ENCODE measurements at regions not wholly inside any gene's neighbourhood (a gene's known extent, or its start where the extent isn't known, plus 50 kb on each side); places are given as distances from the start of the nearest gene placed in this dataset.
"Not testable (repeated sequence)": the region's sequence is repeated elsewhere in the genome, so short reads cannot be mapped to it uniquely, and the experiment has no call there.

- H4K20me1 ChIP-seq: no peaks in the 10 kb centered on the region
- no peaks in the 10 kb centered on the region for H3K27me3 ChIP-seq
- peaks cover 10 to 19% (median 17%) of the 10 kb centered on the region in 10 experiments; a peak in 18 of 20 replicates for H3K4me1 ChIP-seq
- no peak for TF ChIP-seq Cebpa-rat (IDR thresholded peaks at IDR 0.05)
- no peak overlapping the region for H3K9ac ChIP-seq
- peak overlapping the region in 3 of 11 experiments; percentile 8 to 12 (median 12); a peak in 3 of 22 replicates for H3K4me2 ChIP-seq
- H3K27ac ChIP-seq: no peak overlapping the region
- no peak overlapping the region for H3K4me3 ChIP-seq
- no peaks in the 10 kb centered on the region for H3K36me3 ChIP-seq
- peaks cover 0 to 17% (median 7%) of the 10 kb centered on the region in 11 experiments; a peak in 13 of 22 replicates for H3K9me3 ChIP-seq (replicated peaks in 1 of 11)
These were observed 154.0 kb downstream of the LY86 start for GRCh38 chr6:6742535-6742934.

- Histone ChIP-seq H3K27me3 (no peaks in the 10 kb centered on the region), H4K20me1 (no peaks in the 10 kb centered on the region), H3K4me3 (no peak overlapping the region), H3K4me2 (no peak overlapping the region), H3K36me3 (no peaks in the 10 kb centered on the region), H3K27ac (no peak overlapping the region), H3K9ac (no peak overlapping the region), H3K4me1 (peaks cover 10 to 33% (median 18%) of the 10 kb centered on the region in 10 experiments; a peak in 19 of 20 replicates), H3K9me3 (replicated peaks in 1 of 11) (peaks cover 0 to 17% (median 7%) of the 10 kb centered on the region in 11 experiments; a peak in 13 of 22 replicates)
- TF ChIP-seq Cebpa-rat (IDR thresholded peaks at IDR 0.05): no peak
These were observed 156.0 kb downstream of the LY86 start for GRCh38 chr6:6744551-6744950.

GRCh38 chr6:6745637-6746332 lies 157.3 kb downstream of the LY86 start:
- not testable (repeated sequence) for H3K27me3 ChIP-seq, H3K4me2 ChIP-seq, H3K4me3 ChIP-seq, H3K9ac ChIP-seq, H3K36me3 ChIP-seq, H4K20me1 ChIP-seq, H3K27ac ChIP-seq
- H3K4me1 ChIP-seq: peaks cover 14 to 40% (median 29%) of the 10 kb centered on the region in 10 experiments
- peaks cover 0 to 17% (median 7%) of the 10 kb centered on the region in 11 experiments; a peak in 13 of 22 replicates for H3K9me3 ChIP-seq (replicated peaks in 1 of 11)

- no peaks in the 10 kb centered on the region for H3K27me3 ChIP-seq
- H3K9me3 ChIP-seq (replicated peaks in 1 of 11): peaks cover 0 to 17% (median 7%) of the 10 kb centered on the region in 11 experiments; a peak in 13 of 22 replicates
- no peak overlapping the region for H3K4me3 ChIP-seq
- H3K4me2 ChIP-seq: peak overlapping the region in 8 of 11 experiments; percentile 0 to 42 (median 14); a peak in 7 of 22 replicates
- peaks cover 20 to 46% (median 36%) of the 10 kb centered on the region in 10 experiments for H3K4me1 ChIP-seq
- no peak overlapping the region for H3K27ac ChIP-seq
- no peaks in the 10 kb centered on the region for H4K20me1 ChIP-seq
- no peak overlapping the region for H3K9ac ChIP-seq
- H3K36me3 ChIP-seq: no peaks in the 10 kb centered on the region
- no peak for TF ChIP-seq Cebpa-rat (IDR thresholded peaks at IDR 0.05)
These were observed 157.9 kb downstream of the LY86 start for GRCh38 chr6:6746333-6746969.

- Histone ChIP-seq H3K4me2 (peak overlapping the region in 7 of 11 experiments; percentile 0 to 42 (median 15); a peak in 6 of 22 replicates), H3K4me1 (peaks cover 22 to 49% (median 40%) of the 10 kb centered on the region in 10 experiments), H3K9ac (no peak overlapping the region), H3K27me3 (no peaks in the 10 kb centered on the region), H3K9me3 (replicated peaks in 1 of 11) (peaks cover 0 to 17% (median 7%) of the 10 kb centered on the region in 11 experiments; a peak in 13 of 22 replicates), H3K36me3 (no peaks in the 10 kb centered on the region), H3K27ac (no peak overlapping the region), H4K20me1 (no peaks in the 10 kb centered on the region), H3K4me3 (no peak overlapping the region)
- no peak for TF ChIP-seq Cebpa-rat (IDR thresholded peaks at IDR 0.05)
These were observed 158.4 kb downstream of the LY86 start for GRCh38 chr6:6746970-6747338.

- TF ChIP-seq Cebpa-rat (IDR thresholded peaks at IDR 0.05): no peak
- H3K4me2 ChIP-seq: no peak overlapping the region
- no peak overlapping the region for H3K27ac ChIP-seq
These were observed 158.9 kb downstream of the LY86 start for GRCh38 chr6:6747371-6747770.

GRCh38 chr6:6748001-6748400 lies 159.5 kb downstream of the LY86 start:
- peak overlapping the region in 2 of 11 experiments; percentile 21 to 80; a peak in 3 of 22 replicates for H3K4me2 ChIP-seq
- TF ChIP-seq Cebpa-rat (IDR thresholded peaks at IDR 0.05): no peak
- no peak overlapping the region for H3K9ac ChIP-seq
- H4K20me1 ChIP-seq: no peaks in the 10 kb centered on the region
- no peak overlapping the region for H3K4me3 ChIP-seq
- H3K27me3 ChIP-seq: no peaks in the 10 kb centered on the region
- no peaks in the 10 kb centered on the region for H3K36me3 ChIP-seq
- H3K4me1 ChIP-seq: peaks cover 19 to 51% (median 42%) of the 10 kb centered on the region in 10 experiments
- H3K9me3 ChIP-seq (replicated peaks in 1 of 11): peaks cover 0 to 17% (median 7%) of the 10 kb centered on the region in 11 experiments; a peak in 13 of 22 replicates
- no peak overlapping the region for H3K27ac ChIP-seq

More at GRCh38 chr6:6747371-6747770, 158.9 kb downstream of the LY86 start:
- H4K20me1 ChIP-seq: no peaks in the 10 kb centered on the region
- H3K9ac ChIP-seq: no peak overlapping the region
- peaks cover 22 to 49% (median 40%) of the 10 kb centered on the region in 10 experiments for H3K4me1 ChIP-seq
- H3K27me3 ChIP-seq: no peaks in the 10 kb centered on the region
- no peaks in the 10 kb centered on the region for H3K36me3 ChIP-seq
- no peak overlapping the region for H3K4me3 ChIP-seq
- H3K9me3 ChIP-seq (replicated peaks in 1 of 11): peaks cover 0 to 17% (median 7%) of the 10 kb centered on the region in 11 experiments; a peak in 13 of 22 replicates

GRCh38 chr6:6749702-6750491 lies 161.4 kb downstream of the LY86 start:
- H3K36me3 ChIP-seq: no peaks in the 10 kb centered on the region
- peaks cover 19 to 57% (median 42%) of the 10 kb centered on the region in 10 experiments for H3K4me1 ChIP-seq
- H3K9me3 ChIP-seq (replicated peaks in 1 of 11): peaks cover 0 to 11% (median 5%) of the 10 kb centered on the region in 11 experiments; a peak in 13 of 22 replicates
- peak overlapping the region in 5 of 11 experiments; percentile 16 to 55 (median 46); a peak in 5 of 22 replicates for H3K27ac ChIP-seq
- no peak overlapping the region for H3K4me3 ChIP-seq
- H3K4me2 ChIP-seq: peak overlapping the region; percentile 19 to 88 (median 51); a peak in 17 of 22 replicates
- peak overlapping the region in 1 of 11 experiments; percentile 35; a peak in 1 of 22 replicates for H3K9ac ChIP-seq
- TF ChIP-seq Cebpa-rat (IDR thresholded peaks at IDR 0.05): no peak
- no peaks in the 10 kb centered on the region for H3K27me3 ChIP-seq
- H4K20me1 ChIP-seq: no peaks in the 10 kb centered on the region
